ENCODE measurements at regions not wholly inside any gene's neighbourhood (a gene's known extent, or its start where the extent isn't known, plus 50 kb on each side); places are given as distances from the start of the nearest gene placed in this dataset.

DNA sequence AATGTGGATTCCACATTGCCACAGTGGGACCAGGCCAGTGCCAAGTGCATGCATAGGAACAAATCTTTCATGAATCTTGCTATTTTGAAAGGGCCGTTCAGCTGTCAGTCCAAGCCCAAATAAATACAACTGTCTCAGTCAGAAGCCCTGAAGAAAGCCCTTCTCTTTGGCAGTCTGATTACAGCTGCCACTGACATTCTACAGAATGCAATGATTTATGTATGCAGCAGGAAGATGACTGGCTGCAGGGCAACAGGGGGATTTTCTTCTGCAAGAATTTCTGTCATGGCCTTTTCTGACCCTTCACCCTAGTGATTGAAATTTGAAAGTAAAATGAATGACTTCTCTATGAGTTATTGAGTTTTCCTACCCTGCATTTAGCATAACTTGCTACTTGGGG, 86.7 kb upstream of the FER start:
- Histone ChIP-seq H3K4me1 (ENCODE audit: insufficient read depth, low read length) (no peaks in the 10 kb centered on the region), H3K27me3 (ENCODE audit: insufficient read depth, low read length, poor library complexity) (no peaks in the 10 kb centered on the region), H3K4me2 (ENCODE audit: insufficient read depth, low read length) (no peak overlapping the region), H3K79me2 (ENCODE audit: insufficient read depth, low read length) (no peaks in the 10 kb centered on the region), H4K20me1 (ENCODE audit: insufficient read depth, low read length) (no peaks in the 10 kb centered on the region), H3K27ac (ENCODE audit: low read length) (no peak overlapping the region), H3K36me3 (ENCODE audit: insufficient read depth, low read length) (no peaks in the 10 kb centered on the region), H3K9me3 (ENCODE audit: insufficient read depth, low read length, severe bottlenecking) (no peaks in the 10 kb centered on the region), H2AFZ (ENCODE audit: low read depth, low read length) (no peak overlapping the region), H3K9ac (ENCODE audit: low read depth, low read length) (no peak overlapping the region), H3K4me3 (ENCODE audit: low read depth in 1 of 2, low read length in 2 of 2) (no peak overlapping the region)
- TF ChIP-seq EZH2 (IDR thresholded peaks at IDR 0.05; ENCODE audit: borderline replicate concordance, low read depth, low read length, severe bottlenecking): no peak
- TF ChIP-seq, protein P1, sequence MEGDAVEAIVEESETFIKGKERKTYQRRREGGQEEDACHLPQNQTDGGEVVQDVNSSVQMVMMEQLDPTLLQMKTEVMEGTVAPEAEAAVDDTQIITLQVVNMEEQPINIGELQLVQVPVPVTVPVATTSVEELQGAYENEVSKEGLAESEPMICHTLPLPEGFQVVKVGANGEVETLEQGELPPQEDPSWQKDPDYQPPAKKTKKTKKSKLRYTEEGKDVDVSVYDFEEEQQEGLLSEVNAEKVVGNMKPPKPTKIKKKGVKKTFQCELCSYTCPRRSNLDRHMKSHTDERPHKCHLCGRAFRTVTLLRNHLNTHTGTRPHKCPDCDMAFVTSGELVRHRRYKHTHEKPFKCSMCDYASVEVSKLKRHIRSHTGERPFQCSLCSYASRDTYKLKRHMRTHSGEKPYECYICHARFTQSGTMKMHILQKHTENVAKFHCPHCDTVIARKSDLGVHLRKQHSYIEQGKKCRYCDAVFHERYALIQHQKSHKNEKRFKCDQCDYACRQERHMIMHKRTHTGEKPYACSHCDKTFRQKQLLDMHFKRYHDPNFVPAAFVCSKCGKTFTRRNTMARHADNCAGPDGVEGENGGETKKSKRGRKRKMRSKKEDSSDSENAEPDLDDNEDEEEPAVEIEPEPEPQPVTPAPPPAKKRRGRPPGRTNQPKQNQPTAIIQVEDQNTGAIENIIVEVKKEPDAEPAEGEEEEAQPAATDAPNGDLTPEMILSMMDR (IDR thresholded peaks at IDR 0.05; ENCODE audit: borderline replicate concordance, extremely low read depth, low read length, poor library complexity, severe bottlenecking): no peak
- ATAC-seq (ENCODE audit: insufficient read depth, low read depth) (no peak), DNase-seq (no peak)

GRCh38 chr5:108660291-108660690, 87.4 kb upstream of the FER start:
- Histone ChIP-seq H3K79me2 (ENCODE audit: insufficient read depth, low read length) (no peaks in the 10 kb centered on the region), H2AFZ (ENCODE audit: low read depth, low read length) (no peak overlapping the region), H3K4me1 (ENCODE audit: insufficient read depth, low read length) (no peaks in the 10 kb centered on the region), H3K4me2 (ENCODE audit: insufficient read depth, low read length) (no peak overlapping the region), H3K4me3 (ENCODE audit: low read depth in 1 of 2, low read length in 2 of 2) (no peak overlapping the region), H3K9me3 (ENCODE audit: insufficient read depth, low read length, severe bottlenecking) (no peaks in the 10 kb centered on the region), H3K27me3 (ENCODE audit: insufficient read depth, low read length, poor library complexity) (no peaks in the 10 kb centered on the region), H4K20me1 (ENCODE audit: insufficient read depth, low read length) (no peaks in the 10 kb centered on the region), H3K36me3 (ENCODE audit: insufficient read depth, low read length) (no peaks in the 10 kb centered on the region), H3K27ac (ENCODE audit: low read length) (no peak overlapping the region), H3K9ac (ENCODE audit: low read depth, low read length) (no peak overlapping the region)
- no peak for TF ChIP-seq EZH2 (IDR thresholded peaks at IDR 0.05; ENCODE audit: borderline replicate concordance, low read depth, low read length, severe bottlenecking)
- TF ChIP-seq, protein P1 (IDR thresholded peaks at IDR 0.05; ENCODE audit: borderline replicate concordance, extremely low read depth, low read length, poor library complexity, severe bottlenecking): no peak
- ATAC-seq (ENCODE audit: insufficient read depth, low read depth) (no peak), DNase-seq (no peak)

DNA sequence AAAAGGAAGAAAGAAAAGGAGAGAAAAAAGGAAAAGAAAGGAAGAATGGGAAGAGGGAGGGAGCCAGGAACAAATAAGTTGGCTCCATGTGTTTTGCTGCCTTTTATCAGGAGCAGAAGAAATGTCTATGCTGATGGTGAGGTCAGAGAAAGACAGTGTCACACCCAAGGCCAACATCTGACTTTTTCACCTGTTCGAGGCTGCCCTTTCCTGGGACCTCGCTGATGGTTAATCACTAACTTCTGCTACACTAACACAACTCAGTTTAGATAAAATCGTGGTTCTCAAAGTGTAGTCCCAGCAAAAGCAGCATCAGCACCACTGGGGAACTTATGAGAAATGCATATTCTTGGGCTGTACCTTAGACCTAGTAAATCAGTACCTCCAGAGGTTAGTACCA, 88.2 kb upstream of the FER start:
- Histone ChIP-seq H3K4me3 (ENCODE audit: low read depth in 1 of 2, low read length in 2 of 2) (no peak overlapping the region), H3K9ac (ENCODE audit: low read depth, low read length) (no peak overlapping the region), H3K4me2 (ENCODE audit: insufficient read depth, low read length) (no peak overlapping the region), H3K27me3 (ENCODE audit: insufficient read depth, low read length, poor library complexity) (no peaks in the 10 kb centered on the region), H4K20me1 (ENCODE audit: insufficient read depth, low read length) (no peaks in the 10 kb centered on the region), H3K9me3 (ENCODE audit: insufficient read depth, low read length, severe bottlenecking) (no peaks in the 10 kb centered on the region), H3K36me3 (ENCODE audit: insufficient read depth, low read length) (no peaks in the 10 kb centered on the region), H3K79me2 (ENCODE audit: insufficient read depth, low read length) (no peaks in the 10 kb centered on the region), H2AFZ (ENCODE audit: low read depth, low read length) (no peak overlapping the region), H3K4me1 (ENCODE audit: insufficient read depth, low read length) (no peaks in the 10 kb centered on the region), H3K27ac (ENCODE audit: low read length) (no peak overlapping the region)
- TF ChIP-seq, protein P1 (IDR thresholded peaks at IDR 0.05; ENCODE audit: borderline replicate concordance, extremely low read depth, low read length, poor library complexity, severe bottlenecking): no peak
- TF ChIP-seq EZH2 (IDR thresholded peaks at IDR 0.05; ENCODE audit: borderline replicate concordance, low read depth, low read length, severe bottlenecking): no peak
- DNase-seq (no peak), ATAC-seq (ENCODE audit: insufficient read depth, low read depth) (no peak)
